Fibroblast of lung (primary cell): ENCODE measurements at regions not wholly inside any gene's neighbourhood (a gene's known extent, or its start where the extent isn't known, plus 50 kb on each side); places are given as distances from the start of the nearest gene placed in this dataset.

ENCODE experiments used
- DNase-seq, 2 donors: peaks; one replicate each; pipeline versions ENCODE4 v3.0.0 to v3.0.0-alpha.2; 2010; ENCODE audit warnings: low read depth in 2 of 2
- H2AFZ ChIP-seq: 2 replicates; pipeline ENCODE4 v1.5.1; 2012; ENCODE audit warnings: low read length, control low read depth, inconsistent platforms
- H3K27ac ChIP-seq: 2 replicates; pipeline ENCODE4 v1.5.1; 2011; ENCODE audit warnings: low read length, control low read depth; ENCODE audit not compliant: insufficient read depth
- H3K27me3 ChIP-seq: 2 replicates; pipeline ENCODE4 v1.5.1; 2011; ENCODE audit warnings: mild to moderate bottlenecking, low read length; ENCODE audit not compliant: control insufficient read depth, insufficient read depth
- H3K36me3 ChIP-seq: 2 replicates; pipeline ENCODE4 v1.5.1; 2011; ENCODE audit warnings: low read length; ENCODE audit not compliant: control insufficient read depth, insufficient read depth
- H3K4me1 ChIP-seq: 2 replicates; pipeline ENCODE4 v1.5.1; 2011; ENCODE audit warnings: low read length; ENCODE audit not compliant: control insufficient read depth, insufficient read depth; ENCODE audit errors: extremely low read depth
- H3K4me2 ChIP-seq: 2 replicates; pipeline ENCODE4 v1.5.1; 2011; ENCODE audit warnings: low read length, control low read depth; ENCODE audit not compliant: insufficient read depth; ENCODE audit errors: extremely low read depth
- H3K4me3 ChIP-seq, 4 experiments: fragments of 200-600 bp in 1 of 4; sonication (generic) in 1 of 4; replicated peaks in 1 of 4; 2 replicates each; pipeline ENCODE4 v1.5.1; 2011 to 2016; ENCODE audit warnings: low read length in 4 of 4, low read depth in 3 of 4, mild to moderate bottlenecking in 3 of 4, control low read depth in 2 of 4, inconsistent platforms in 1 of 4, mixed read lengths in 1 of 4; ENCODE audit not compliant: insufficient read depth in 1 of 4; ENCODE audit errors: control extremely low read depth in 1 of 4
- H3K79me2 ChIP-seq: 2 replicates; pipeline ENCODE4 v1.5.1; 2012; ENCODE audit warnings: mild to moderate bottlenecking, low read length, inconsistent platforms; ENCODE audit not compliant: control insufficient read depth, insufficient read depth
- H3K9ac ChIP-seq: 2 replicates; pipeline ENCODE4 v1.5.1; 2011; ENCODE audit warnings: mild to moderate bottlenecking, low read length, control low read depth; ENCODE audit not compliant: insufficient read depth
- H3K9me3 ChIP-seq: 2 replicates; pipeline ENCODE4 v1.5.1; 2012; ENCODE audit warnings: low read depth, low read length; ENCODE audit not compliant: control insufficient read depth, insufficient read depth
- H4K20me1 ChIP-seq: 2 replicates; pipeline ENCODE4 v1.5.1; 2011; ENCODE audit warnings: low read length; ENCODE audit not compliant: control insufficient read depth, insufficient read depth; ENCODE audit errors: extremely low read depth
- CTCF ChIP-seq, 2 donors: IDR thresholded peaks in 1 of 2; conservative IDR thresholded peaks in 1 of 2; 1 replicate in 1 of 2; 2 replicates in 1 of 2; pipeline ENCODE4 v1.5.1; 2011 to 2012; ENCODE audit warnings: low read length in 2 of 2, control low read depth in 1 of 2, inconsistent platforms in 1 of 2, low read depth in 1 of 2, mild to moderate bottlenecking in 1 of 2
- EZH2 ChIP-seq: IDR thresholded peaks from 2 replicates; pipeline ENCODE4 v1.5.1; 2012; ENCODE audit warnings: low read length, control low read depth, mild to moderate bottlenecking; ENCODE audit errors: missing control alignments

DNA sequence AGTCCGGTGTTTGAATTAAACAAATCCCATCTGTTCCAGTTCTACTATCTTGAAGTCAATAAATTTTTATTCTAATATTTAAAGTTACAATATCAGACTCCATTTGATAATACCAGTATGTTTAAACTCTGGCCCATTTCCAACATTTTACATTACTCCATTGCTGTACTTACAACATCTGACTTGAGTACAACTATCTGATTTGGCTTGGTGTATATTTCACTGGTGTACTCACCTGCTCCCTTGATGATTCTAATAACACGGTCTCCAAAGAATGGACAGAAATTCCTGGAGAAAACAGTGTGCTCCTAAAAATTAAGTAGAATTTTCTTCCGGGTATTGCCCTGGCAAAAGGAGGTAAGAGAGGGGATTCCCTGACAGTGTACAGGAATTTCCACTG, 680.5 kb upstream of the ADAMTS5 start:
- H3K27me3 ChIP-seq = no peaks in the 10 kb centered on the region
- no peak overlapping the region for H2AFZ ChIP-seq
- TF ChIP-seq CTCF (conservative IDR thresholded peaks at IDR 0.05 in 1 of 2, IDR thresholded peaks at IDR 0.05 in 1 of 2; ENCODE audit: low read depth in 1 of 2, low read length in 2 of 2) (no peak), EZH2 (no peak)
- H3K9ac ChIP-seq = no peak overlapping the region
- H3K4me3 ChIP-seq = no peak overlapping the region
- H4K20me1 ChIP-seq = no peaks in the 10 kb centered on the region
- no peak overlapping the region for H3K4me2 ChIP-seq
- no peaks in the 10 kb centered on the region for H3K36me3 ChIP-seq
- peaks cover 3% of the 10 kb centered on the region for H3K4me1 ChIP-seq
- H3K9me3 ChIP-seq = no peaks in the 10 kb centered on the region
- no peak overlapping the region for H3K27ac ChIP-seq
- no peaks in the 10 kb centered on the region for H3K79me2 ChIP-seq
- DNase-seq = peak in 1 of 2 donors; percentile 15

DNA sequence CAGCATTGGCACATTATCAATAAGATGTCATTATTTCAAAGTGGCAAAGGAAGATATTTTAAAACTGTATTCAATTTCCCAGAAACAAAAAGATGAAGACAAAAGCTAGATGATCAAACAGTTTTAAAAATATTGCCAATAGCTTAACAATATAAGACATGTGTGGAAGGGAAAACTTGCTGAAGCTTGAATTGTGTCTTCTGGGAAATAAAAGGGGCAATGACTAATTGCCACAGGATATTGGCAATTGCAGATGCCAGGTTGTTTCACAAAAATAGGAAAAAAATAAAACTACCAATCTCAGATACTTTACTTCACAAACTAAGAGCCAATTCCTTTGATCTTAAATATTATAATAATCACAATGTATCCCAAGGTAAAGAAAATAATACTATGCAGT, 679.8 kb upstream of the ADAMTS5 start:
- Histone ChIP-seq H4K20me1 (no peaks in the 10 kb centered on the region), H3K27me3 (no peaks in the 10 kb centered on the region), H3K9me3 (no peaks in the 10 kb centered on the region), H3K79me2 (no peaks in the 10 kb centered on the region), H3K4me1 (peaks cover 3% of the 10 kb centered on the region), H3K9ac (no peak overlapping the region), H3K4me3 (no peak overlapping the region), H2AFZ (no peak overlapping the region), H3K4me2 (no peak overlapping the region), H3K36me3 (no peaks in the 10 kb centered on the region), H3K27ac (no peak overlapping the region)
- TF ChIP-seq CTCF (conservative IDR thresholded peaks at IDR 0.05 in 1 of 2, IDR thresholded peaks at IDR 0.05 in 1 of 2; ENCODE audit: low read depth in 1 of 2, low read length in 2 of 2) (no peak), EZH2 (no peak)
- DNase-seq = no peak

DNA sequence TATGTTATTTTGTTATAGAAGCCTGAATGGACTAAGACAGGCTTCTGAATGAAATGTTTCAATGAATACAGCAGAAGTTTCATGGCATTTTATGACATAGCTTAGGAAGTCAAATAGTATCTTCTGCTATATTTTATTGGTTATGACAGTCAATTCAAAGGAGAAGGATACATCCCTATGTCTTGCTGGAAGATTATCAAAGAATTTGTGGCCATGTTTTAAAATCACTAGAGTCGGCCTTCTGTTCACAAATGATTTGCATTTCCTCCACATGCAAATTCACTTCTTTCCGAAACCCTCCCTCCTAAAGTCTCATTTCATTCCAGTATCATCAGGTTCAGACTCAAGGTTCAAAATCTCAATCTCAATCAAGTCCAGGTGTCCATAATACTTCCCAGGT, 679.2 kb upstream of the ADAMTS5 start:
- Histone ChIP-seq H4K20me1 (no peaks in the 10 kb centered on the region), H3K36me3 (no peaks in the 10 kb centered on the region), H2AFZ (no peak overlapping the region), H3K9me3 (no peaks in the 10 kb centered on the region), H3K79me2 (no peaks in the 10 kb centered on the region), H3K27me3 (no peaks in the 10 kb centered on the region), H3K4me1 (peaks cover 3% of the 10 kb centered on the region), H3K4me2 (no peak overlapping the region), H3K27ac (no peak overlapping the region), H3K9ac (no peak overlapping the region), H3K4me3 (no peak overlapping the region)
- TF ChIP-seq EZH2 (no peak), CTCF (conservative IDR thresholded peaks at IDR 0.05 in 1 of 2, IDR thresholded peaks at IDR 0.05 in 1 of 2; ENCODE audit: low read depth in 1 of 2, low read length in 2 of 2) (no peak)
- DNase-seq = no peak
